Neural cell (in vitro differentiated cells): ENCODE measurements at regions not wholly inside any gene's neighbourhood (a gene's known extent, or its start where the extent isn't known, plus 50 kb on each side); places are given as distances from the start of the nearest gene placed in this dataset.

Source experiments
- H2AFZ ChIP-seq: fragments of 200-600, 300-800 bp; sonication (generic), shearing (Covaris generic); 2 replicates; pipeline ENCODE4 v1.6.0; 2014; ENCODE audit warnings: low read depth, mild to moderate bottlenecking, antibody characterized with exemption, low read length, moderate library complexity
- H3F3A ChIP-seq: fragments of 200-600 bp; shearing (Covaris generic); 2 replicates; pipeline ENCODE4 v1.6.1; 2016; ENCODE audit warnings: mild to moderate bottlenecking, moderate library complexity, mixed read lengths, antibody characterized with exemption, low read length; ENCODE audit not compliant: insufficient read depth, poor library complexity, severe bottlenecking
- H3K27ac ChIP-seq: fragments of 200-600, 300-800 bp; sonication (generic), shearing (Covaris generic); 2 replicates; pipeline ENCODE4 v1.5.1; 2014; ENCODE audit warnings: mild to moderate bottlenecking, low read length, moderate library complexity
- H3K27me3 ChIP-seq: fragments of 300-800, 200-600 bp; sonication (generic), shearing (Covaris generic); 2 replicates; pipeline ENCODE4 v1.6.0; 2014; ENCODE audit warnings: mild to moderate bottlenecking, low read depth, low read length, moderate library complexity; ENCODE audit not compliant: insufficient read depth
- H3K36me3 ChIP-seq: fragments of 300-800, 200-600 bp; sonication (generic), shearing (Covaris generic); 2 replicates; pipeline ENCODE4 v1.5.1; 2014; ENCODE audit warnings: mild to moderate bottlenecking, antibody characterized with exemption, low read length, moderate library complexity; ENCODE audit not compliant: insufficient read depth
- H3K4me2 ChIP-seq: fragments of 300-800, 200-600 bp; sonication (generic), shearing (Covaris generic); 2 replicates; pipeline ENCODE4 v1.6.0; 2014; ENCODE audit warnings: mild to moderate bottlenecking, low read length
- H3K4me3 ChIP-seq: fragments of 300-800, 200-600 bp; sonication (generic), shearing (Covaris generic); 2 replicates; pipeline ENCODE4 v1.5.1; 2014; ENCODE audit warnings: mild to moderate bottlenecking, low read length, moderate library complexity
- H3K79me2 ChIP-seq: fragments of 200-600 bp; shearing (Covaris generic); replicated peaks from 2 replicates; pipeline ENCODE4 v1.6.0; 2014; ENCODE audit warnings: mild to moderate bottlenecking, low read length, moderate library complexity; ENCODE audit not compliant: insufficient read depth
- H3K9ac ChIP-seq: fragments of 300-800, 200-600 bp; sonication (generic), shearing (Covaris generic); 2 replicates; pipeline ENCODE4 v1.6.1; 2016; ENCODE audit warnings: mild to moderate bottlenecking, low read length, mixed read lengths
- H3K9me2 ChIP-seq: fragments of 200-600 bp; shearing (Covaris generic); 2 replicates; pipeline ENCODE4 v1.6.1; 2016; ENCODE audit warnings: mild to moderate bottlenecking, low read length, mixed read lengths; ENCODE audit not compliant: insufficient read depth
- H3K9me3 ChIP-seq: fragments of 200-600, 300-800 bp; sonication (generic), shearing (Covaris generic); 2 replicates; pipeline ENCODE4 v1.6.1; 2016; ENCODE audit warnings: mild to moderate bottlenecking, mixed run types, low read length, moderate library complexity, mixed read lengths
- H4K20me1 ChIP-seq: fragments of 200-600 bp; shearing (Covaris generic); 2 replicates; pipeline ENCODE4 v1.6.1; 2016; ENCODE audit warnings: mild to moderate bottlenecking, mixed run types; ENCODE audit not compliant: insufficient read depth
- CTCF ChIP-seq: fragments of 450-650 bp; IDR thresholded peaks from 2 replicates; pipeline ENCODE4 v1.5.1; 2014; ENCODE audit warnings: antibody characterized with exemption, mild to moderate bottlenecking, moderate library complexity; ENCODE audit not compliant: poor library complexity, severe bottlenecking
- EP300 ChIP-seq: fragments of 450-650 bp; conservative IDR thresholded peaks from 2 replicates; pipeline ENCODE4 v1.6.1; 2014; ENCODE audit warnings: antibody characterized with exemption, mild to moderate bottlenecking, moderate library complexity; ENCODE audit not compliant: poor library complexity, severe bottlenecking
- EZH2 ChIP-seq: fragments of 200-600, 300-800 bp; shearing (Covaris generic), sonication (generic); IDR thresholded peaks from 2 replicates; pipeline ENCODE4 v1.6.1; 2014; ENCODE audit warnings: antibody characterized with exemption, low read length, borderline replicate concordance, mild to moderate bottlenecking; ENCODE audit not compliant: insufficient read depth, poor library complexity, severe bottlenecking
- MXI1 ChIP-seq: fragments of 450-650 bp; conservative IDR thresholded peaks from 2 replicates; pipeline ENCODE4 v1.6.1; 2014; ENCODE audit warnings: antibody characterized with exemption, mild to moderate bottlenecking; ENCODE audit not compliant: poor library complexity, severe bottlenecking
- POLR2AphosphoS5 ChIP-seq: IDR thresholded peaks from 2 replicates; pipeline ENCODE4 v1.6.1; 2012
- RAD21 ChIP-seq: fragments of 450-650 bp; conservative IDR thresholded peaks from 2 replicates; pipeline ENCODE4 v1.6.1; 2014; ENCODE audit warnings: antibody characterized with exemption, mild to moderate bottlenecking, moderate library complexity
- REST ChIP-seq: IDR thresholded peaks from 2 replicates; pipeline ENCODE4 v1.6.1; 2012; ENCODE audit warnings: borderline replicate concordance
- SMC3 ChIP-seq: fragments of 450-650 bp; conservative IDR thresholded peaks from 2 replicates; pipeline ENCODE4 v1.6.1; 2014; ENCODE audit warnings: antibody characterized with exemption, mild to moderate bottlenecking, moderate library complexity; ENCODE audit not compliant: poor library complexity
- TAF1 ChIP-seq: IDR thresholded peaks from 2 replicates; pipeline ENCODE4 v1.6.1; 2012; ENCODE audit warnings: low read depth

DNA sequence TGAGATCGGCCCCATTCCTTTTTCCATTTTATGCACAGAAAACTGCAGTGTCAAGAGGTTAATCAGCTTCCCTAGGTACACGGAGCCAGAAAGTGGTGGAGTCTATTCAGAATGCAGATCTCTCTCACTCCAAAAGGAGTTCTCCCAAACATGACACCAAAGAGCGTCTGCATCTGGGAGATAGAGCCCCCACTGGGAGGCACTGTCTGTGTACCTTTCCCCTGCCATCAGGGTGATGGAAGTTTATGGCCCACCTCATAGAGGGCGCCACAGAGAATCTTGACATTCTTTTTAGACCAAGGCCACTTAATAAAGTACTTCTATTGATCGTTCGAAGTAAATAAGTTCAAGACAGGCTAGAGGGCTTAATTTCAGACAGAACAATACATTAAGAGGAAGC lies 493.7 kb upstream of the ERCC4 start:
- Histone ChIP-seq H3K9ac (no peak overlapping the region), H3K9me2 (no peaks in the 10 kb centered on the region), H3K9me3 (no peaks in the 10 kb centered on the region), H3F3A (no peaks in the 10 kb centered on the region), H3K27me3 (no peaks in the 10 kb centered on the region), H3K4me2 (no peak overlapping the region), H3K79me2 (no peaks in the 10 kb centered on the region), H3K36me3 (no peaks in the 10 kb centered on the region), H4K20me1 (no peaks in the 10 kb centered on the region), H3K4me3 (no peak overlapping the region), H2AFZ (no peak overlapping the region), H3K27ac (no peak overlapping the region)
- TF ChIP-seq SMC3 (no peak), EP300 (no peak), TAF1 (no peak), EZH2 (no peak), CTCF (no peak), POLR2AphosphoS5 (no peak), MXI1 (no peak), REST (no peak)

GRCh38 chr16:13426736-13427135 lies 493.2 kb upstream of the ERCC4 start:
- H3K4me3 ChIP-seq: no peak overlapping the region
- H3F3A ChIP-seq: no peaks in the 10 kb centered on the region
- H3K9ac ChIP-seq: no peak overlapping the region
- no peaks in the 10 kb centered on the region for H3K9me2 ChIP-seq
- TF ChIP-seq MXI1 (no peak), SMC3 (no peak), REST (no peak), RAD21 (no peak), EZH2 (no peak), TAF1 (no peak), CTCF (no peak), POLR2AphosphoS5 (no peak), EP300 (no peak)
- H3K27me3 ChIP-seq: no peaks in the 10 kb centered on the region
- no peak overlapping the region for H2AFZ ChIP-seq
- H3K79me2 ChIP-seq: no peaks in the 10 kb centered on the region
- H4K20me1 ChIP-seq: no peaks in the 10 kb centered on the region
- H3K9me3 ChIP-seq: no peaks in the 10 kb centered on the region
- H3K36me3 ChIP-seq: no peaks in the 10 kb centered on the region
- no peak overlapping the region for H3K4me2 ChIP-seq
- no peak overlapping the region for H3K27ac ChIP-seq
